ENCODE measurements at regions not wholly inside any gene's neighbourhood (a gene's known extent, or its start where the extent isn't known, plus 50 kb on each side); places are given as distances from the start of the nearest gene placed in this dataset.

- H3K4me2 ChIP-seq (ENCODE audit: low read length): no peak overlapping the region
- H2AFZ ChIP-seq (ENCODE audit: low read depth, low read length): no peak overlapping the region
- no peaks in the 10 kb centered on the region for H3K9me2 ChIP-seq (ENCODE audit: insufficient read depth, low read length)
These were observed 124.6 kb upstream of the TAF11L2 start for GRCh38 chr5:17373406-17373805.

GRCh38 chr5:17373814-17374556, 124.0 kb upstream of the TAF11L2 start:
- H3K9ac ChIP-seq (ENCODE audit: low read length): no peak overlapping the region
- no peaks in the 10 kb centered on the region for H3F3A ChIP-seq (ENCODE audit: insufficient read depth, low read length, poor library complexity, severe bottlenecking)
- H3K4me2 ChIP-seq (ENCODE audit: low read length): no peak overlapping the region
- TF ChIP-seq MXI1 (conservative IDR thresholded peaks at IDR 0.05; ENCODE audit: poor library complexity, severe bottlenecking) (no peak), REST (IDR thresholded peaks at IDR 0.05; ENCODE audit: borderline replicate concordance) (no peak), EZH2 (IDR thresholded peaks at IDR 0.05; ENCODE audit: borderline replicate concordance, insufficient read depth, low read length, poor library complexity, severe bottlenecking) (no peak), EP300 (conservative IDR thresholded peaks at IDR 0.05; ENCODE audit: poor library complexity, severe bottlenecking) (no peak), SMC3 (conservative IDR thresholded peaks at IDR 0.05; ENCODE audit: poor library complexity) (no peak), TAF1 (IDR thresholded peaks at IDR 0.05; ENCODE audit: low read depth) (no peak), RAD21 (conservative IDR thresholded peaks at IDR 0.05) (no peak)

More at GRCh38 chr5:17373406-17373805, 124.6 kb upstream of the TAF11L2 start:
- Histone ChIP-seq H4K20me1 (ENCODE audit: insufficient read depth) (no peaks in the 10 kb centered on the region), H3K36me3 (ENCODE audit: insufficient read depth, low read length) (no peaks in the 10 kb centered on the region), H3K27ac (ENCODE audit: low read length) (no peak overlapping the region), H3K9ac (ENCODE audit: low read length) (no peak overlapping the region), H3K4me3 (ENCODE audit: low read length) (no peak overlapping the region), H3F3A (ENCODE audit: insufficient read depth, low read length, poor library complexity, severe bottlenecking) (no peaks in the 10 kb centered on the region), H3K79me2 (replicated peaks; ENCODE audit: insufficient read depth, low read length) (no peaks in the 10 kb centered on the region), H3K27me3 (ENCODE audit: insufficient read depth, low read depth, low read length) (no peaks in the 10 kb centered on the region), H3K9me3 (ENCODE audit: low read length) (no peaks in the 10 kb centered on the region)
- no peak for TF ChIP-seq POLR2AphosphoS5 (IDR thresholded peaks at IDR 0.05)
- TF ChIP-seq TAF1 (IDR thresholded peaks at IDR 0.05; ENCODE audit: low read depth): no peak
- TF ChIP-seq MXI1 (conservative IDR thresholded peaks at IDR 0.05; ENCODE audit: poor library complexity, severe bottlenecking): no peak
- TF ChIP-seq EZH2 (IDR thresholded peaks at IDR 0.05; ENCODE audit: borderline replicate concordance, insufficient read depth, low read length, poor library complexity, severe bottlenecking): no peak
- TF ChIP-seq, protein P1, sequence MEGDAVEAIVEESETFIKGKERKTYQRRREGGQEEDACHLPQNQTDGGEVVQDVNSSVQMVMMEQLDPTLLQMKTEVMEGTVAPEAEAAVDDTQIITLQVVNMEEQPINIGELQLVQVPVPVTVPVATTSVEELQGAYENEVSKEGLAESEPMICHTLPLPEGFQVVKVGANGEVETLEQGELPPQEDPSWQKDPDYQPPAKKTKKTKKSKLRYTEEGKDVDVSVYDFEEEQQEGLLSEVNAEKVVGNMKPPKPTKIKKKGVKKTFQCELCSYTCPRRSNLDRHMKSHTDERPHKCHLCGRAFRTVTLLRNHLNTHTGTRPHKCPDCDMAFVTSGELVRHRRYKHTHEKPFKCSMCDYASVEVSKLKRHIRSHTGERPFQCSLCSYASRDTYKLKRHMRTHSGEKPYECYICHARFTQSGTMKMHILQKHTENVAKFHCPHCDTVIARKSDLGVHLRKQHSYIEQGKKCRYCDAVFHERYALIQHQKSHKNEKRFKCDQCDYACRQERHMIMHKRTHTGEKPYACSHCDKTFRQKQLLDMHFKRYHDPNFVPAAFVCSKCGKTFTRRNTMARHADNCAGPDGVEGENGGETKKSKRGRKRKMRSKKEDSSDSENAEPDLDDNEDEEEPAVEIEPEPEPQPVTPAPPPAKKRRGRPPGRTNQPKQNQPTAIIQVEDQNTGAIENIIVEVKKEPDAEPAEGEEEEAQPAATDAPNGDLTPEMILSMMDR (IDR thresholded peaks at IDR 0.05; ENCODE audit: poor library complexity, severe bottlenecking): no peak
- TF ChIP-seq SMC3 (conservative IDR thresholded peaks at IDR 0.05; ENCODE audit: poor library complexity): no peak
- TF ChIP-seq RAD21 (conservative IDR thresholded peaks at IDR 0.05): no peak
- TF ChIP-seq EP300 (conservative IDR thresholded peaks at IDR 0.05; ENCODE audit: poor library complexity, severe bottlenecking): no peak
- TF ChIP-seq REST (IDR thresholded peaks at IDR 0.05; ENCODE audit: borderline replicate concordance): no peak

More at GRCh38 chr5:17373814-17374556, 124.0 kb upstream of the TAF11L2 start:
- no peaks in the 10 kb centered on the region for H4K20me1 ChIP-seq (ENCODE audit: insufficient read depth)
- no peaks in the 10 kb centered on the region for H3K36me3 ChIP-seq (ENCODE audit: insufficient read depth, low read length)
- no peak overlapping the region for H2AFZ ChIP-seq (ENCODE audit: low read depth, low read length)
- H3K79me2 ChIP-seq (replicated peaks; ENCODE audit: insufficient read depth, low read length): no peaks in the 10 kb centered on the region
- H3K9me3 ChIP-seq (ENCODE audit: low read length): no peaks in the 10 kb centered on the region
- no peak overlapping the region for H3K27ac ChIP-seq (ENCODE audit: low read length)
- H3K4me3 ChIP-seq (ENCODE audit: low read length): no peak overlapping the region
- H3K9me2 ChIP-seq (ENCODE audit: insufficient read depth, low read length): no peaks in the 10 kb centered on the region
- H3K27me3 ChIP-seq (ENCODE audit: insufficient read depth, low read depth, low read length): no peaks in the 10 kb centered on the region

Data from neural cell (in vitro differentiated cells).